DOHH2 (cell line): ENCODE measurements at regions not wholly inside any gene's neighbourhood (a gene's known extent, or its start where the extent isn't known, plus 50 kb on each side); places are given as distances from the start of the nearest gene placed in this dataset.
"Not testable (repeated sequence)": the region's sequence is repeated elsewhere in the genome, so short reads cannot be mapped to it uniquely, and the experiment has no call there.

Experiments
- CTCF ChIP-seq: fragments of 200-600 bp; sonication (generic); IDR thresholded peaks from one replicate; pipeline ENCODE4 v1.5.1; 2014; ENCODE audit warnings: antibody characterized with exemption, mild to moderate bottlenecking, low read depth, low read length; ENCODE audit not compliant: poor library complexity, severe bottlenecking
- EZH2phosphoT487 ChIP-seq: fragments of 200-600 bp; sonication (generic); IDR thresholded peaks from 2 replicates; pipeline ENCODE4 v1.6.1; 2017; ENCODE audit warnings: borderline replicate concordance, mild to moderate bottlenecking, antibody characterized with exemption, low read length, moderate library complexity, mixed read lengths

GRCh38 chr17:71513725-71514124, 607.1 kb upstream of the SOX9 start:
- TF ChIP-seq CTCF, EZH2phosphoT487: not testable (repeated sequence)
